Fibroblast of villous mesenchyme (primary cell): ENCODE measurements at regions not wholly inside any gene's neighbourhood (a gene's known extent, or its start where the extent isn't known, plus 50 kb on each side); places are given as distances from the start of the nearest gene placed in this dataset.

Experiments used
- DNase-seq: peaks from one replicate; pipeline ENCODE4 v3.0.0-alpha.2; 2010; ENCODE audit warnings: low read depth
- H3K4me3 ChIP-seq: 2 replicates; pipeline ENCODE4 v1.5.1; 2011; ENCODE audit warnings: low read depth, mild to moderate bottlenecking, low read length
- TF ChIP-seq, protein P1 (sequence below): IDR thresholded peaks from 2 replicates; pipeline ENCODE4 v1.5.1; 2012; ENCODE audit warnings: low read depth, mild to moderate bottlenecking, low read length; ENCODE audit not compliant: insufficient read depth

- no peak for DNase-seq
- TF ChIP-seq, protein P1, sequence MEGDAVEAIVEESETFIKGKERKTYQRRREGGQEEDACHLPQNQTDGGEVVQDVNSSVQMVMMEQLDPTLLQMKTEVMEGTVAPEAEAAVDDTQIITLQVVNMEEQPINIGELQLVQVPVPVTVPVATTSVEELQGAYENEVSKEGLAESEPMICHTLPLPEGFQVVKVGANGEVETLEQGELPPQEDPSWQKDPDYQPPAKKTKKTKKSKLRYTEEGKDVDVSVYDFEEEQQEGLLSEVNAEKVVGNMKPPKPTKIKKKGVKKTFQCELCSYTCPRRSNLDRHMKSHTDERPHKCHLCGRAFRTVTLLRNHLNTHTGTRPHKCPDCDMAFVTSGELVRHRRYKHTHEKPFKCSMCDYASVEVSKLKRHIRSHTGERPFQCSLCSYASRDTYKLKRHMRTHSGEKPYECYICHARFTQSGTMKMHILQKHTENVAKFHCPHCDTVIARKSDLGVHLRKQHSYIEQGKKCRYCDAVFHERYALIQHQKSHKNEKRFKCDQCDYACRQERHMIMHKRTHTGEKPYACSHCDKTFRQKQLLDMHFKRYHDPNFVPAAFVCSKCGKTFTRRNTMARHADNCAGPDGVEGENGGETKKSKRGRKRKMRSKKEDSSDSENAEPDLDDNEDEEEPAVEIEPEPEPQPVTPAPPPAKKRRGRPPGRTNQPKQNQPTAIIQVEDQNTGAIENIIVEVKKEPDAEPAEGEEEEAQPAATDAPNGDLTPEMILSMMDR = no peak
- no peak overlapping the region for H3K4me3 ChIP-seq
These were observed 61.7 kb upstream of the HAND2 start for GRCh38 chr4:173591760-173592159.

- TF ChIP-seq, protein P1 = no peak
- DNase-seq = no peak
- no peak overlapping the region for H3K4me3 ChIP-seq
These were observed 60.7 kb upstream of the HAND2 start for GRCh38 chr4:173590697-173591096.

GRCh38 chr4:173585876-173586572 is 56.0 kb upstream of the HAND2 start:
- DNase-seq = no peak
- TF ChIP-seq, protein P1 = no peak

DNA sequence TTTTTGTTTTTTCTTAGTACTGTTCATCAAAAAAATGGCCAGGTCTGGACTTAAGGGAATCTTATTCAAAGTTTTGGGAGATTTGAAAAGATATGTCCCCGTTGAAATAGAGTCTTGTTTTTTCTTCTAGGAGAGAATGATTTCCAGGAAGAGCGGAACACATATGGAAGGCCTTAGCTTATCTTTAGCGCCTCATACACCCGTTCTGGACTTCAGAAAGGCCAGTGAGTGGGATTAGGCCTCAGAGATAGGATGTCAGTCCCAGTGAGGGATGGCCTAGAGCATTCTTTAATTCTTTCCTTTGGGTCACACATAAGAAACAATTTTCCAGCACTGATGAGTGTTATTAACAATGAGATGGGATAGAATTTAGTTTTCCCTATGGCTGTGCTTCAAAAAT is 54.5 kb upstream of the HAND2 start:
- no peak overlapping the region for H3K4me3 ChIP-seq
- no peak for DNase-seq
- TF ChIP-seq, protein P1 = no peak

More at GRCh38 chr4:173585876-173586572, 56.0 kb upstream of the HAND2 start:
- no peak overlapping the region for H3K4me3 ChIP-seq
